WI38 (cell line): ENCODE measurements at regions not wholly inside any gene's neighbourhood (a gene's known extent, or its start where the extent isn't known, plus 50 kb on each side); places are given as distances from the start of the nearest gene placed in this dataset.

ENCODE experiments used
- H3K4me3 ChIP-seq: 2 replicates; pipeline ENCODE4 v1.5.1; 2011; ENCODE audit warnings: low read depth, mild to moderate bottlenecking, control low read depth, low read length
- CTCF ChIP-seq: IDR thresholded peaks from 2 replicates; pipeline ENCODE4 v1.5.1; 2012; ENCODE audit warnings: low read depth, mild to moderate bottlenecking, control low read depth, low read length

GRCh38 chr15:70197318-70197944, 99.7 kb upstream of the TLE3 start:
- no peak for TF ChIP-seq CTCF
- H3K4me3 ChIP-seq = no peak overlapping the region

- no peak overlapping the region for H3K4me3 ChIP-seq
- no peak for TF ChIP-seq CTCF
Observed at GRCh38 chr15:70196372-70197316, 98.9 kb upstream of the TLE3 start.

- no peak for TF ChIP-seq CTCF
Observed at GRCh38 chr15:70195587-70196305, 98.0 kb upstream of the TLE3 start.

GRCh38 chr15:70195171-70195570, 97.5 kb upstream of the TLE3 start:
- no peak overlapping the region for H3K4me3 ChIP-seq
- no peak for TF ChIP-seq CTCF

More at GRCh38 chr15:70195587-70196305, 98.0 kb upstream of the TLE3 start:
- no peak overlapping the region for H3K4me3 ChIP-seq

- TF ChIP-seq CTCF = no peak
Observed at GRCh38 chr15:70194266-70194665, 96.5 kb upstream of the TLE3 start.

GRCh38 chr15:70193734-70194133, 96.0 kb upstream of the TLE3 start:
- no peak overlapping the region for H3K4me3 ChIP-seq

More at GRCh38 chr15:70194266-70194665, 96.5 kb upstream of the TLE3 start:
- H3K4me3 ChIP-seq = no peak overlapping the region

More at GRCh38 chr15:70193734-70194133, 96.0 kb upstream of the TLE3 start:
- TF ChIP-seq CTCF = no peak
